Kidney epithelial cell (primary cell): ENCODE measurements at regions not wholly inside any gene's neighbourhood (a gene's known extent, or its start where the extent isn't known, plus 50 kb on each side); places are given as distances from the start of the nearest gene placed in this dataset.

Source experiments
- DNase-seq: peaks from one replicate; pipeline ENCODE4 v3.0.0-alpha.2; 2010; ENCODE audit warnings: low read depth
- H3K27me3 ChIP-seq: 2 replicates; pipeline ENCODE4 v1.6.0; 2011; ENCODE audit warnings: low read length; ENCODE audit not compliant: control insufficient read depth, insufficient read depth
- H3K36me3 ChIP-seq: 2 replicates; pipeline ENCODE4 v1.5.1; 2011; ENCODE audit warnings: low read length; ENCODE audit not compliant: control insufficient read depth, insufficient read depth
- H3K4me3 ChIP-seq: 2 replicates; pipeline ENCODE4 v1.5.1; 2011; ENCODE audit warnings: low read depth, mild to moderate bottlenecking, control low read depth, low read length
- CTCF ChIP-seq: IDR thresholded peaks from 2 replicates; pipeline ENCODE4 v1.5.1; 2011; ENCODE audit warnings: mild to moderate bottlenecking, moderate library complexity, low read length, control low read depth, inconsistent platforms; ENCODE audit not compliant: insufficient read depth, poor library complexity, severe bottlenecking

DNA sequence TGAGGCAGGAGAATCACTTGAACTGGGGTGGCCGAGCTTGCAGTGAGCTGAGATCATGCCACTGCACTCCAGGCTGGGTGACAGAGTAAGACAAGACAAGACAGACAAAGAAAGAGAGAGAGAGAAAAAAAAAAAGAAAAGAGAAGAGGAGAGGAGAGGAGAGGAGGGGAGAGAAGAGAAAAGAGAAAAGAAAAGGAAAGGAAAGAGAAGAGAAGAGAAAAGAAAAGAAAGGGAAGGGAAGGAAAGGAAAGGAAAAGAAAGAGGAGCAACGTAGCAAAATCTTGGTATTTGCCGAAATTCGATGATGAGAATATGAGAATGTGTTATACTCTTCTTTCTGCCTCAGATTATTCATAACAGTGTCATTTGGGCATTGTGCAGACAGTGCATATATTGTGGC is 101.2 kb upstream of the PFKP start:
- Histone ChIP-seq H3K4me3 (no peak overlapping the region), H3K36me3 (no peaks in the 10 kb centered on the region), H3K27me3 (no peaks in the 10 kb centered on the region)
- TF ChIP-seq CTCF: no peak
- no peak for DNase-seq

GRCh38 chr10:2964632-2965296 is 102.6 kb upstream of the PFKP start:
- DNase-seq: no peak

GRCh38 chr10:2963889-2964631 is 103.3 kb upstream of the PFKP start:
- no peaks in the 10 kb centered on the region for H3K36me3 ChIP-seq
- no peaks in the 10 kb centered on the region for H3K27me3 ChIP-seq
- no peak for TF ChIP-seq CTCF
- DNase-seq: no peak
- no peak overlapping the region for H3K4me3 ChIP-seq

More at GRCh38 chr10:2964632-2965296, 102.6 kb upstream of the PFKP start:
- H3K4me3 ChIP-seq: no peak overlapping the region
- H3K27me3 ChIP-seq: no peaks in the 10 kb centered on the region
- no peaks in the 10 kb centered on the region for H3K36me3 ChIP-seq
- no peak for TF ChIP-seq CTCF

- no peaks in the 10 kb centered on the region for H3K27me3 ChIP-seq
- no peak for DNase-seq
- H3K4me3 ChIP-seq: no peak overlapping the region
- no peaks in the 10 kb centered on the region for H3K36me3 ChIP-seq
- TF ChIP-seq CTCF: no peak
Observed at GRCh38 chr10:2962194-2962593, 105.2 kb upstream of the PFKP start.

GRCh38 chr10:2958659-2959058 is 108.7 kb upstream of the PFKP start:
- Histone ChIP-seq H3K4me3 (no peak overlapping the region), H3K27me3 (no peaks in the 10 kb centered on the region), H3K36me3 (no peaks in the 10 kb centered on the region)
- no peak for DNase-seq
- no peak for TF ChIP-seq CTCF
